ENCODE measurements at regions not wholly inside any gene's neighbourhood (a gene's known extent, or its start where the extent isn't known, plus 50 kb on each side); places are given as distances from the start of the nearest gene placed in this dataset.

- no peak for TF ChIP-seq YY1 (IDR thresholded peaks at IDR 0.05; ENCODE audit: insufficient read depth, insufficient read length)
- TF ChIP-seq ZNF274 (IDR thresholded peaks at IDR 0.05; ENCODE audit: low read depth, low read length): no peak
These were observed 99.7 kb downstream of the RFLNA start for GRCh38 chr12:124394462-124395128.
